H1 (cell line): ENCODE measurements at regions not wholly inside any gene's neighbourhood (a gene's known extent, or its start where the extent isn't known, plus 50 kb on each side); places are given as distances from the start of the nearest gene placed in this dataset.

Experiments
- CTCF ChIA-PET: fragments of 300-600 bp; sonication (Branson Sonifier 250); formaldehyde crosslinking; loops from one replicate; lab custom pipeline; 2021; ENCODE audit not compliant: partially characterized antibody; lab: Charles Lee
- POLR2A ChIA-PET: fragments of 300-600 bp; sonication (Branson Sonifier 250); formaldehyde crosslinking; loops from one replicate; lab custom pipeline; 2021; ENCODE audit warnings: inconsistent platforms; ENCODE audit not compliant: partially characterized antibody; lab: Charles Lee
- DNase-seq, 2 experiments: peaks; one replicate each; pipeline versions ENCODE4 v3.0.0 to v3.0.0-alpha.2; 2010 to 2022; ENCODE audit warnings: low spot score in 2 of 2, low read depth in 1 of 2, mixed read lengths in 1 of 2
- FAIRE-seq: peaks from 2 replicates; lab custom pipeline; 2011; peaks lifted over from hg19 to GRCh38; lab: Jason Lieb, UNC
- H2AFZ ChIP-seq: 2 replicates; pipeline ENCODE4 v1.8.1; 2012; ENCODE audit warnings: low read length, inconsistent platforms
- H2AK5ac ChIP-seq: 2 replicates; pipeline ENCODE4 v1.6.1; 2013; ENCODE audit warnings: low read depth, low read length
- H2BK120ac ChIP-seq: replicated peaks from 2 replicates; pipeline ENCODE3; 2013; ENCODE audit warnings: low read depth, low read length, inconsistent platforms
- H2BK12ac ChIP-seq: 2 replicates; pipeline ENCODE4 v1.6.1; 2013; ENCODE audit warnings: low read depth, low read length
- H2BK15ac ChIP-seq: 2 replicates; pipeline ENCODE4 v1.6.1; 2013; ENCODE audit warnings: low read length
- H2BK20ac ChIP-seq: 2 replicates; pipeline ENCODE4 v1.6.1; 2013; ENCODE audit warnings: low read length
- H2BK5ac ChIP-seq: 2 replicates; pipeline ENCODE4 v1.6.1; 2013; ENCODE audit warnings: low read depth, low read length
- H3K14ac ChIP-seq: 2 replicates; pipeline ENCODE4 v1.6.1; 2013; ENCODE audit warnings: inconsistent platforms; ENCODE audit not compliant: insufficient read length
- H3K18ac ChIP-seq: 2 replicates; pipeline ENCODE4 v1.6.1; 2013; ENCODE audit warnings: low read length; ENCODE audit errors: extremely low read depth
- H3K23ac ChIP-seq: 2 replicates; pipeline ENCODE4 v1.6.1; 2013; ENCODE audit warnings: inconsistent platforms; ENCODE audit not compliant: insufficient read length
- H3K23me2 ChIP-seq: 2 replicates; pipeline ENCODE4 v1.6.1; 2013; ENCODE audit warnings: low read depth, low read length
- H3K27ac ChIP-seq: 2 replicates; pipeline ENCODE4 v1.6.1; 2011; ENCODE audit warnings: low read depth, low read length, inconsistent platforms
- H3K27me3 ChIP-seq, 4 experiments: replicated peaks in 1 of 4; 1 replicate in 1 of 4; 2 replicates in 3 of 4; pipeline versions ENCODE4 v1.6.1 to v1.8.1; 2011 to 2013; ENCODE audit warnings: low read length in 3 of 4, mild to moderate bottlenecking in 3 of 4, inconsistent platforms in 2 of 4, mixed read lengths in 2 of 4, moderate library complexity in 1 of 4; ENCODE audit not compliant: control insufficient read depth in 3 of 4, insufficient read depth in 3 of 4; ENCODE audit errors: extremely low read depth in 1 of 4
- H3K36me3 ChIP-seq, 4 experiments: 2 replicates each; pipeline versions ENCODE4 v1.6.1 to v1.8.1; 2011 to 2013; ENCODE audit warnings: mild to moderate bottlenecking in 4 of 4, low read length in 3 of 4, moderate library complexity in 2 of 4, control low read depth in 1 of 4, inconsistent platforms in 1 of 4; ENCODE audit not compliant: insufficient read depth in 4 of 4, control insufficient read depth in 2 of 4
- H3K4ac ChIP-seq: replicated peaks from 2 replicates; pipeline ENCODE3; 2013; ENCODE audit warnings: low read length, low read depth, mixed read lengths, inconsistent platforms; ENCODE audit not compliant: insufficient read length
- H3K4me1 ChIP-seq, 4 experiments: replicated peaks in 1 of 4; 1 replicate in 1 of 4; 2 replicates in 3 of 4; pipeline versions ENCODE4 v1.6.1 to v1.8.1; 2011 to 2013; ENCODE audit warnings: low read length in 3 of 4, inconsistent platforms in 2 of 4, mixed read lengths in 1 of 4; ENCODE audit not compliant: insufficient read depth in 4 of 4, control insufficient read depth in 3 of 4
- H3K4me2 ChIP-seq, 2 experiments: 2 replicates each; pipeline versions ENCODE4 v1.6.1 to v1.8.1; 2011 to 2013; ENCODE audit warnings: low read depth in 2 of 2, low read length in 2 of 2, control low read depth in 1 of 2, inconsistent platforms in 1 of 2, mild to moderate bottlenecking in 1 of 2; ENCODE audit not compliant: insufficient read depth in 1 of 2
- H3K4me3 ChIP-seq, 4 experiments: fragments of 200-600, 300-600 bp in 1 of 4; sonication (generic), shearing (Covaris generic), sonication (Bioruptor Twin) in 1 of 4; 2 replicates each; pipeline versions ENCODE4 v1.5.1 to v1.8.1; 2011 to 2016; ENCODE audit warnings: low read length in 4 of 4, low read depth in 3 of 4, control low read depth in 2 of 4, inconsistent platforms in 2 of 4, mild to moderate bottlenecking in 2 of 4, mixed read lengths in 1 of 4, moderate library complexity in 1 of 4; ENCODE audit not compliant: insufficient read depth in 2 of 4; ENCODE audit errors: extremely low read depth in 1 of 4
- H3K56ac ChIP-seq: replicated peaks from 2 replicates; pipeline ENCODE3; 2013; ENCODE audit warnings: low read depth, mild to moderate bottlenecking, mixed read lengths, low read length, inconsistent platforms; ENCODE audit not compliant: insufficient read length
- H3K79me1 ChIP-seq: 2 replicates; pipeline ENCODE4 v1.6.1; 2013; ENCODE audit warnings: low read depth, low read length, control low read depth
- H3K79me2 ChIP-seq, 2 experiments: 2 replicates each; pipeline versions ENCODE4 v1.6.1 to v1.8.1; 2012 to 2013; ENCODE audit warnings: low read length in 2 of 2, mild to moderate bottlenecking in 2 of 2, inconsistent platforms in 1 of 2; ENCODE audit not compliant: insufficient read depth in 2 of 2, control insufficient read depth in 1 of 2
- H3K9ac ChIP-seq, 4 experiments: replicated peaks in 1 of 4; 1 replicate in 1 of 4; 2 replicates in 3 of 4; pipeline versions ENCODE4 v1.6.1 to v1.8.1; 2011 to 2013; ENCODE audit warnings: low read depth in 3 of 4, low read length in 3 of 4, control low read depth in 2 of 4, mild to moderate bottlenecking in 2 of 4, moderate library complexity in 2 of 4, inconsistent platforms in 1 of 4; ENCODE audit errors: extremely low read depth in 1 of 4
- H3K9me3 ChIP-seq, 2 experiments: 2 replicates each; pipeline versions ENCODE4 v1.6.1 to v1.8.1; 2012 to 2013; ENCODE audit warnings: mild to moderate bottlenecking in 2 of 2, moderate library complexity in 2 of 2, control low read depth in 1 of 2, inconsistent platforms in 1 of 2, low read depth in 1 of 2, low read length in 1 of 2, mixed read lengths in 1 of 2; ENCODE audit not compliant: insufficient read depth in 2 of 2
- H4K20me1 ChIP-seq, 2 experiments: replicated peaks in 1 of 2; 2 replicates each; pipeline versions ENCODE3 to v1.8.1; 2011 to 2013; ENCODE audit warnings: inconsistent platforms in 2 of 2, low read length in 2 of 2, mild to moderate bottlenecking in 1 of 2; ENCODE audit not compliant: insufficient read depth in 2 of 2, control insufficient read depth in 1 of 2
- H4K5ac ChIP-seq: 2 replicates; pipeline ENCODE4 v1.6.1; 2013; ENCODE audit warnings: low read length, low read depth, mixed read lengths, inconsistent platforms; ENCODE audit not compliant: insufficient read length
- H4K8ac ChIP-seq: 2 replicates; pipeline ENCODE4 v1.8.0; 2013; ENCODE audit warnings: mild to moderate bottlenecking, moderate library complexity, low read length, inconsistent platforms; ENCODE audit not compliant: insufficient read depth; ENCODE audit errors: extremely low read depth
- H4K91ac ChIP-seq: replicated peaks from 2 replicates; pipeline ENCODE3; 2013; ENCODE audit warnings: low read length, mixed read lengths, inconsistent platforms; ENCODE audit not compliant: insufficient read length
- EGR1 ChIP-seq: IDR thresholded peaks from 2 replicates; pipeline ENCODE4 v1.6.1; 2011; ENCODE audit warnings: low read depth, low read length, borderline replicate concordance
- EP300 ChIP-seq, 2 experiments: IDR thresholded peaks; 1 replicate in 1 of 2; 2 replicates in 1 of 2; pipeline ENCODE4 v1.6.1; 2011 to 2012; ENCODE audit warnings: low read depth in 2 of 2, low read length in 2 of 2, mild to moderate bottlenecking in 2 of 2, borderline replicate concordance in 1 of 2, inconsistent platforms in 1 of 2, moderate library complexity in 1 of 2
- FOSL1 ChIP-seq: IDR thresholded peaks from 2 replicates; pipeline ENCODE4 v1.6.1; 2011; ENCODE audit warnings: mild to moderate bottlenecking, low read depth, low read length, moderate library complexity; ENCODE audit not compliant: insufficient read depth
- GABPA ChIP-seq: IDR thresholded peaks from 2 replicates; pipeline ENCODE4 v1.6.1; 2011; ENCODE audit warnings: mild to moderate bottlenecking, low read length, moderate library complexity, borderline replicate concordance; ENCODE audit not compliant: insufficient read depth
- KDM4A ChIP-seq: IDR thresholded peaks from one replicate; pipeline ENCODE4 v1.7.1; 2012; ENCODE audit warnings: low read depth, mild to moderate bottlenecking, moderate library complexity, low read length, inconsistent platforms; ENCODE audit not compliant: severe bottlenecking
- MAFK ChIP-seq: IDR thresholded peaks from 2 replicates; pipeline ENCODE4 v1.6.1; 2012; ENCODE audit warnings: low read depth, mild to moderate bottlenecking, improper control_type of control experiment, low read length
- RFX5 ChIP-seq: IDR thresholded peaks from 2 replicates; pipeline ENCODE4 v1.6.1; 2011; ENCODE audit warnings: low read depth, low read length, improper control_type of control experiment, borderline replicate concordance
- RXRA ChIP-seq: IDR thresholded peaks from 2 replicates; pipeline ENCODE4 v1.6.1; 2011; ENCODE audit warnings: low read depth, mild to moderate bottlenecking, low read length, moderate library complexity; ENCODE audit not compliant: insufficient read depth
- SIN3A ChIP-seq, 2 experiments: IDR thresholded peaks in 1 of 2; conservative IDR thresholded peaks in 1 of 2; 2 replicates each; pipeline ENCODE4 v1.6.1; 2011 to 2012; ENCODE audit warnings: low read length in 2 of 2, improper control_type of control experiment in 1 of 2, low read depth in 1 of 2, mild to moderate bottlenecking in 1 of 2
- TEAD4 ChIP-seq: IDR thresholded peaks from 2 replicates; pipeline ENCODE4 v1.6.1; 2012; ENCODE audit warnings: low read depth, low read length, inconsistent platforms, mixed read lengths
- WGBS, 2 experiments: shearing (Covaris generic) in 1 of 2; methylation state at CpG; one replicate each; pipeline versions ENCODE4 v1.1.6 to v1.1.7; 2013 to 2015; ENCODE audit warnings: low lambda C conversion rate in 2 of 2, mixed read lengths in 2 of 2, inconsistent platforms in 1 of 2, low coverage in 1 of 2, missing lambda C conversion rate in 1 of 2; ENCODE audit not compliant: insufficient replicate concordance in 2 of 2, insufficient coverage in 1 of 2, insufficient read length in 1 of 2; ENCODE audit errors: extremely low coverage in 1 of 2, missing lambda C conversion rate in 1 of 2; 5-methylcytosine and 5-hydroxymethylcytosine counted together
- TF ChIP-seq, protein P1 (sequence below): IDR thresholded peaks from 2 replicates; pipeline ENCODE4 v1.6.1; 2012; ENCODE audit warnings: inconsistent platforms
- TF ChIP-seq, protein P2 (sequence below): IDR thresholded peaks from 2 replicates; pipeline ENCODE4 v1.6.1; 2012; ENCODE audit warnings: inconsistent platforms

DNA sequence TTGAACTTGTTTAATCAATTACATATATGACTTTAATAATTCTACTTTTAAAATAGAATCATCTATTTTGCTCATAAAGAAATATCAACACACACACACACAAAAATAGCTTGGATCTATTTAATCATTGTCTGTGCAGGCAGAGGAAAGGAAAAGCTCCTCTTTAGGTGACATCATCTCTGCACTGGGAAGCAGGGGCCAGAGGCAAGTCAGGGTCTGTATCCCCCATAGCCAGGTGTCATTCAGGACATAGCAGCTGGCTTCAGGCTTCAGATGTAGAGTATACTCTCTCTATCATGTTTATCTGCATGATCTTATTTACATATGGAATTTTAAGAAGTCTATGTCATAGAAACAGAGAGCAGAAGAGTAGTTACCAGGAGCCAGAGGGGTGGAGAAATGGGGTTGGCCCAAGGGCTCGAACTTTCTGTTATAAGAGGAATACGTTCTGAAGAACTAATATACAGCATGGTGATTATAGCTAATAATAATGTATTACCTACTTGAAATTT, 110.4 kb upstream of the LDB2 start:
- no peak for FAIRE-seq
- 91% methylated on average over 2 of the region's 2 CpGs; no CpG with 5 or more reads in 1 of the 2 experiments for WGBS, 2 experiments
- CTCF ChIA-PET, result interaction anchor here (0.6 to 2.0 kb wide), 4 partner anchors 10 to 212 kb away, joined by 3 to 8 read pairs (median 4); no protein-coding TSS in a partner anchor

More for the DNA sequence above, 110.4 kb upstream of the LDB2 start:
- no peak overlapping the region for H3K27ac ChIP-seq
- no peak overlapping the region for H3K14ac ChIP-seq
- no peaks in the 10 kb centered on the region for H3K79me2 ChIP-seq
- H3K9ac ChIP-seq, result no peak overlapping the region
- no peaks in the 10 kb centered on the region for H3K27me3 ChIP-seq
- H3K79me1 ChIP-seq, result no peaks in the 10 kb centered on the region
- H4K20me1 ChIP-seq, result no peaks in the 10 kb centered on the region
- no peak overlapping the region for H3K18ac ChIP-seq
- no peaks in the 10 kb centered on the region for H3K23me2 ChIP-seq
- H3K23ac ChIP-seq, result no peak overlapping the region
- no peak overlapping the region for H2BK20ac ChIP-seq
- no peak overlapping the region for H2BK5ac ChIP-seq
- H3K4ac ChIP-seq, result no peak overlapping the region
- H2AFZ ChIP-seq, result no peak overlapping the region
- no peak overlapping the region for H2AK5ac ChIP-seq
- no peaks in the 10 kb centered on the region for H3K36me3 ChIP-seq
- no peak overlapping the region for H3K4me2 ChIP-seq
- H4K91ac ChIP-seq, result no peak overlapping the region
- H3K56ac ChIP-seq, result no peak overlapping the region
- H4K5ac ChIP-seq, result no peak overlapping the region
- TF ChIP-seq, protein P1, sequence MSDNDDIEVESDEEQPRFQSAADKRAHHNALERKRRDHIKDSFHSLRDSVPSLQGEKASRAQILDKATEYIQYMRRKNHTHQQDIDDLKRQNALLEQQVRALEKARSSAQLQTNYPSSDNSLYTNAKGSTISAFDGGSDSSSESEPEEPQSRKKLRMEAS, result no peak
- TF ChIP-seq MAFK (no peak), EP300 (IDR thresholded peaks at IDR 0.05; ENCODE audit: borderline replicate concordance in 1 of 2, low read depth in 2 of 2, low read length in 2 of 2) (no peak), TEAD4 (no peak), RXRA (no peak), SIN3A (conservative IDR thresholded peaks at IDR 0.05 in 1 of 2, IDR thresholded peaks at IDR 0.05 in 1 of 2; ENCODE audit: low read depth in 1 of 2, low read length in 2 of 2) (no peak), FOSL1 (no peak), KDM4A (no peak), EGR1 (no peak), GABPA (no peak), RFX5 (no peak)
- TF ChIP-seq, protein P2, sequence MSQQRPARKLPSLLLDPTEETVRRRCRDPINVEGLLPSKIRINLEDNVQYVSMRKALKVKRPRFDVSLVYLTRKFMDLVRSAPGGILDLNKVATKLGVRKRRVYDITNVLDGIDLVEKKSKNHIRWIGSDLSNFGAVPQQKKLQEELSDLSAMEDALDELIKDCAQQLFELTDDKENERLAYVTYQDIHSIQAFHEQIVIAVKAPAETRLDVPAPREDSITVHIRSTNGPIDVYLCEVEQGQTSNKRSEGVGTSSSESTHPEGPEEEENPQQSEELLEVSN, result no peak
- H2BK12ac ChIP-seq, result no peak overlapping the region
- H3K4me1 ChIP-seq, result peaks cover 3 to 8% (median 6%) of the 10 kb centered on the region in 4 experiments
- DNase-seq, result peak in 1 of 2 experiments; percentile 11
- POLR2A ChIA-PET, result interaction anchor here (0.6 kb wide), 1 partner anchor 93 kb away, joined by 3 read pairs; no protein-coding TSS in a partner anchor
- no peak overlapping the region for H2BK15ac ChIP-seq
- no peaks in the 10 kb centered on the region for H3K9me3 ChIP-seq
- H3K4me3 ChIP-seq, result no peak overlapping the region
- H4K8ac ChIP-seq, result no peak overlapping the region
- no peak overlapping the region for H2BK120ac ChIP-seq
